Stomach (tissue), 4 donors: ENCODE measurements at regions not wholly inside any gene's neighbourhood (a gene's known extent, or its start where the extent isn't known, plus 50 kb on each side); places are given as distances from the start of the nearest gene placed in this dataset.

ENCODE experiments used
- POLR2A ChIP-seq, 4 donors: fragments of 450-650 bp; IDR thresholded peaks; one replicate each; pipeline ENCODE4 v1.6.1; 2016; ENCODE audit warnings: antibody characterized with exemption in 4 of 4, control low read depth in 2 of 4, mild to moderate bottlenecking in 1 of 4, moderate library complexity in 1 of 4
- POLR2AphosphoS5 ChIP-seq, 3 donors: sonication (generic); formaldehyde crosslinking; IDR thresholded peaks; one replicate each; pipeline ENCODE4 v1.6.1; 2016; ENCODE audit warnings: antibody characterized with exemption in 3 of 3
- TF ChIP-seq, protein P1 (sequence below), 7 experiments: fragments of 450-650 bp in 4 of 7; fragments of 200-600 bp in 3 of 7; sonication (generic) in 3 of 7; IDR thresholded peaks; one replicate each; pipeline ENCODE4 v1.5.1; 2016 to 2019; ENCODE audit warnings: antibody characterized with exemption in 7 of 7, control low read depth in 2 of 7, mild to moderate bottlenecking in 1 of 7

DNA sequence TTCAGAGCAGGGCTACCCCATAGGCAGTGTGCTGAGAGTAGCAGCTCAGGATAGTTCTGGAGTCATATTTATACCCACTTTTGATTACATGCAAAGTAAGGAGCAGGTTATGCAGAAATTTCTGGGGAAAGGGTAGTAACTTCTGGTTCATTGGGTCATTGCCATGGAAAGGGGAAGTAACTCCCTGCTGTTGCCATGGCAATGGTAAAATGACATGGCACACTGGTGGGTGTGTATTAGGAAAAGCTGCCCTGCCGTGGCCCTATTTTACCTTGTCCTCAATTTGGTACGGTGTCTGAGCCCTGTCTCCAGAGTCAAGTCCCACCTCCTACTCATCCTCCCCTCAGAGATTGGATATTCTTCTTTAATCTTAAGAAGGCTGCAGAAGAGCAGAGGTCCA, 526.7 kb upstream of the TYRP1 start:
- TF ChIP-seq, protein P1, sequence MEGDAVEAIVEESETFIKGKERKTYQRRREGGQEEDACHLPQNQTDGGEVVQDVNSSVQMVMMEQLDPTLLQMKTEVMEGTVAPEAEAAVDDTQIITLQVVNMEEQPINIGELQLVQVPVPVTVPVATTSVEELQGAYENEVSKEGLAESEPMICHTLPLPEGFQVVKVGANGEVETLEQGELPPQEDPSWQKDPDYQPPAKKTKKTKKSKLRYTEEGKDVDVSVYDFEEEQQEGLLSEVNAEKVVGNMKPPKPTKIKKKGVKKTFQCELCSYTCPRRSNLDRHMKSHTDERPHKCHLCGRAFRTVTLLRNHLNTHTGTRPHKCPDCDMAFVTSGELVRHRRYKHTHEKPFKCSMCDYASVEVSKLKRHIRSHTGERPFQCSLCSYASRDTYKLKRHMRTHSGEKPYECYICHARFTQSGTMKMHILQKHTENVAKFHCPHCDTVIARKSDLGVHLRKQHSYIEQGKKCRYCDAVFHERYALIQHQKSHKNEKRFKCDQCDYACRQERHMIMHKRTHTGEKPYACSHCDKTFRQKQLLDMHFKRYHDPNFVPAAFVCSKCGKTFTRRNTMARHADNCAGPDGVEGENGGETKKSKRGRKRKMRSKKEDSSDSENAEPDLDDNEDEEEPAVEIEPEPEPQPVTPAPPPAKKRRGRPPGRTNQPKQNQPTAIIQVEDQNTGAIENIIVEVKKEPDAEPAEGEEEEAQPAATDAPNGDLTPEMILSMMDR (IDR thresholded peaks at IDR 0.05): no peak
- TF ChIP-seq POLR2A (IDR thresholded peaks at IDR 0.05) (no peak), POLR2AphosphoS5 (IDR thresholded peaks at IDR 0.05) (no peak)
